GM12891 (cell line): ENCODE measurements at regions not wholly inside any gene's neighbourhood (a gene's known extent, or its start where the extent isn't known, plus 50 kb on each side); places are given as distances from the start of the nearest gene placed in this dataset.

Experiments used
- PAX5 ChIP-seq: IDR thresholded peaks from 2 replicates; pipeline ENCODE4 v1.6.1; 2011; ENCODE audit warnings: low read length, moderate library complexity, mild to moderate bottlenecking; ENCODE audit not compliant: insufficient read depth, severe bottlenecking
- POLR2A ChIP-seq: IDR thresholded peaks from 2 replicates; pipeline ENCODE4 v1.6.1; 2011; ENCODE audit warnings: low read depth, low read length, control low read depth
- POLR2AphosphoS5 ChIP-seq: IDR thresholded peaks from 2 replicates; pipeline ENCODE4 v1.6.1; 2011; ENCODE audit warnings: low read depth, low read length, control low read depth
- POU2F2 ChIP-seq: IDR thresholded peaks from 2 replicates; pipeline ENCODE4 v1.6.1; 2011; ENCODE audit warnings: low read depth, mild to moderate bottlenecking, control low read depth, low read length, moderate library complexity
- SPI1 ChIP-seq: IDR thresholded peaks from 2 replicates; pipeline ENCODE4 v1.6.1; 2011; ENCODE audit warnings: low read depth, low read length, control low read depth
- TAF1 ChIP-seq: IDR thresholded peaks from 2 replicates; pipeline ENCODE4 v1.6.1; 2011; ENCODE audit warnings: low read depth, low read length, control low read depth

GRCh38 chr5:36770125-36770524, 106.4 kb upstream of the NIPBL start:
- TF ChIP-seq TAF1 (no peak), SPI1 (no peak), POLR2AphosphoS5 (no peak), POLR2A (no peak), POU2F2 (no peak), PAX5 (no peak)
